ENCODE measurements at regions not wholly inside any gene's neighbourhood (a gene's known extent, or its start where the extent isn't known, plus 50 kb on each side); places are given as distances from the start of the nearest gene placed in this dataset.

DNA sequence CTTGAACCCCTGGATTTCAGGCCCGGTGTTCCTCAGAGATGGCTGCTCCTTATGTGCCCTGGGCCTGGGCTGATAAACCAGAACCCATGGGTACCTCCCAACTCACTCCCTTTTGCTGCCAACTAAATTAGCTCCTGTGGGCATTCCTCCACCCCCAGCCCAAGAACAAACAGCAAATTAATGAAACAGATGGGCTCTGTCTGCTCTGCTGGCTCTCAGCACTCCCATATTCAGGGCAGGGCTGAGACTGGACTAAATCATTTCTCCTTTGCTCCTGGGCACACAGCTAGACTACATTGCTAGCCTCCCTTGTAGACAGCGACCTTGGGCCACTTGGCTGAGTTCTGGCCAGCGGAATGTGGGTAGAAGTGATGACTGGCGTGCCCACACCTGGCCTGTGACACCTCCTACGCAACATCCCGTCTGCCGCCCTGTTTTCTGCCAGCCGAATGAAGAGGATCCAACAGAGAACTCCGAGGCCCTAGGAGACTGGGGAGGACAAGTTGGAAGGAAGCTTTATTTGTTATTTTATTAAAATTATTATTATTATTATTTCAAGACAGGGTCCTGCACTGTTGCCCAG is 101.9 kb upstream of the DISP3 start:
- Histone ChIP-seq H3K9ac (no peak overlapping the region), H3K27ac (ENCODE audit: low read depth in 2 of 2, low read length in 1 of 2) (no peak overlapping the region; a peak in 1 of 4 replicates), H3K4me3 (ENCODE audit: low read depth in 2 of 2, low read length in 1 of 2) (no peak overlapping the region), H3K4me1 (ENCODE audit: control insufficient read depth in 1 of 2, insufficient read depth in 2 of 2, low read depth in 1 of 2, low read length in 1 of 2) (peaks cover 0 to 7% of the 10 kb centered on the region in 2 experiments; a peak in 1 of 4 replicates), H3K9me2 (no peaks in the 10 kb centered on the region), H3K4me2 (no peak overlapping the region), H3K79me2 (ENCODE audit: insufficient read depth) (no peaks in the 10 kb centered on the region), H3K9me3 (no peaks in the 10 kb centered on the region), H3K27me3 (ENCODE audit: insufficient read depth) (no peaks in the 10 kb centered on the region), H3K36me3 (replicated peaks in 1 of 2; ENCODE audit: control insufficient read depth in 1 of 2, insufficient read depth in 2 of 2, low read length in 1 of 2) (no peaks in the 10 kb centered on the region), H2AFZ (ENCODE audit: low read depth) (no peak overlapping the region), H3F3A (replicated peaks; ENCODE audit: insufficient read depth) (no peaks in the 10 kb centered on the region), H4K20me1 (ENCODE audit: insufficient read depth) (no peaks in the 10 kb centered on the region)
- DNase-seq = no peak
- ChIA-PET CTCF (interaction anchor here (0.8 to 1.1 kb wide), 3 partner anchors 10 to 101 kb away, joined by 3 read pairs; no protein-coding TSS in a partner anchor), POLR2A (no interaction called here)
- WGBS (ENCODE audit: low lambda C conversion rate) = 61% methylated on average over 8 of the region's 9 CpGs
- TF ChIP-seq TAF1 (IDR thresholded peaks at IDR 0.05; ENCODE audit: borderline replicate concordance, low read depth, low read length) = no peak
- no peak for TF ChIP-seq SIN3A (IDR thresholded peaks at IDR 0.05; ENCODE audit: borderline replicate concordance, low read depth, low read length)
- no peak for TF ChIP-seq EP300 (IDR thresholded peaks at IDR 0.05; ENCODE audit: borderline replicate concordance in 1 of 2, low read depth in 1 of 2, low read length in 1 of 2)
- TF ChIP-seq, protein P1, sequence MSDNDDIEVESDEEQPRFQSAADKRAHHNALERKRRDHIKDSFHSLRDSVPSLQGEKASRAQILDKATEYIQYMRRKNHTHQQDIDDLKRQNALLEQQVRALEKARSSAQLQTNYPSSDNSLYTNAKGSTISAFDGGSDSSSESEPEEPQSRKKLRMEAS (IDR thresholded peaks at IDR 0.05; ENCODE audit: low read depth) = no peak
- TF ChIP-seq, protein P2, sequence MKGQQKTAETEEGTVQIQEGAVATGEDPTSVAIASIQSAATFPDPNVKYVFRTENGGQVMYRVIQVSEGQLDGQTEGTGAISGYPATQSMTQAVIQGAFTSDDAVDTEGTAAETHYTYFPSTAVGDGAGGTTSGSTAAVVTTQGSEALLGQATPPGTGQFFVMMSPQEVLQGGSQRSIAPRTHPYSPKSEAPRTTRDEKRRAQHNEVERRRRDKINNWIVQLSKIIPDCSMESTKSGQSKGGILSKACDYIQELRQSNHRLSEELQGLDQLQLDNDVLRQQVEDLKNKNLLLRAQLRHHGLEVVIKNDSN (IDR thresholded peaks at IDR 0.05; ENCODE audit: borderline replicate concordance, low read depth) = no peak
- no peak for TF ChIP-seq RFX5 (IDR thresholded peaks at IDR 0.05; ENCODE audit: low read length)
- no peak for TF ChIP-seq NFIC (IDR thresholded peaks at IDR 0.05; ENCODE audit: borderline replicate concordance)
- TF ChIP-seq RCOR1 (IDR thresholded peaks at IDR 0.05; ENCODE audit: low read length) = no peak
- TF ChIP-seq, protein P3, sequence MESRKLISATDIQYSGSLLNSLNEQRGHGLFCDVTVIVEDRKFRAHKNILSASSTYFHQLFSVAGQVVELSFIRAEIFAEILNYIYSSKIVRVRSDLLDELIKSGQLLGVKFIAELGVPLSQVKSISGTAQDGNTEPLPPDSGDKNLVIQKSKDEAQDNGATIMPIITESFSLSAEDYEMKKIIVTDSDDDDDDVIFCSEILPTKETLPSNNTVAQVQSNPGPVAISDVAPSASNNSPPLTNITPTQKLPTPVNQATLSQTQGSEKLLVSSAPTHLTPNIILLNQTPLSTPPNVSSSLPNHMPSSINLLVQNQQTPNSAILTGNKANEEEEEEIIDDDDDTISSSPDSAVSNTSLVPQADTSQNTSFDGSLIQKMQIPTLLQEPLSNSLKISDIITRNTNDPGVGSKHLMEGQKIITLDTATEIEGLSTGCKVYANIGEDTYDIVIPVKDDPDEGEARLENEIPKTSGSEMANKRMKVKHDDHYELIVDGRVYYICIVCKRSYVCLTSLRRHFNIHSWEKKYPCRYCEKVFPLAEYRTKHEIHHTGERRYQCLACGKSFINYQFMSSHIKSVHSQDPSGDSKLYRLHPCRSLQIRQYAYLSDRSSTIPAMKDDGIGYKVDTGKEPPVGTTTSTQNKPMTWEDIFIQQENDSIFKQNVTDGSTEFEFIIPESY (IDR thresholded peaks at IDR 0.05; ENCODE audit: borderline replicate concordance, low read depth) = no peak
- TF ChIP-seq, protein P4, sequence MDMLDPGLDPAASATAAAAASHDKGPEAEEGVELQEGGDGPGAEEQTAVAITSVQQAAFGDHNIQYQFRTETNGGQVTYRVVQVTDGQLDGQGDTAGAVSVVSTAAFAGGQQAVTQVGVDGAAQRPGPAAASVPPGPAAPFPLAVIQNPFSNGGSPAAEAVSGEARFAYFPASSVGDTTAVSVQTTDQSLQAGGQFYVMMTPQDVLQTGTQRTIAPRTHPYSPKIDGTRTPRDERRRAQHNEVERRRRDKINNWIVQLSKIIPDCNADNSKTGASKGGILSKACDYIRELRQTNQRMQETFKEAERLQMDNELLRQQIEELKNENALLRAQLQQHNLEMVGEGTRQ (IDR thresholded peaks at IDR 0.05; ENCODE audit: borderline replicate concordance, low read depth, low read length) = no peak
- TF ChIP-seq TCF12 (IDR thresholded peaks at IDR 0.05) = no peak
- no peak for TF ChIP-seq FOSL2 (IDR thresholded peaks at IDR 0.05; ENCODE audit: borderline replicate concordance, low read depth)
- TF ChIP-seq CHD2 (IDR thresholded peaks at IDR 0.05; ENCODE audit: low read length, partially characterized antibody) = no peak
- TF ChIP-seq, protein P5, sequence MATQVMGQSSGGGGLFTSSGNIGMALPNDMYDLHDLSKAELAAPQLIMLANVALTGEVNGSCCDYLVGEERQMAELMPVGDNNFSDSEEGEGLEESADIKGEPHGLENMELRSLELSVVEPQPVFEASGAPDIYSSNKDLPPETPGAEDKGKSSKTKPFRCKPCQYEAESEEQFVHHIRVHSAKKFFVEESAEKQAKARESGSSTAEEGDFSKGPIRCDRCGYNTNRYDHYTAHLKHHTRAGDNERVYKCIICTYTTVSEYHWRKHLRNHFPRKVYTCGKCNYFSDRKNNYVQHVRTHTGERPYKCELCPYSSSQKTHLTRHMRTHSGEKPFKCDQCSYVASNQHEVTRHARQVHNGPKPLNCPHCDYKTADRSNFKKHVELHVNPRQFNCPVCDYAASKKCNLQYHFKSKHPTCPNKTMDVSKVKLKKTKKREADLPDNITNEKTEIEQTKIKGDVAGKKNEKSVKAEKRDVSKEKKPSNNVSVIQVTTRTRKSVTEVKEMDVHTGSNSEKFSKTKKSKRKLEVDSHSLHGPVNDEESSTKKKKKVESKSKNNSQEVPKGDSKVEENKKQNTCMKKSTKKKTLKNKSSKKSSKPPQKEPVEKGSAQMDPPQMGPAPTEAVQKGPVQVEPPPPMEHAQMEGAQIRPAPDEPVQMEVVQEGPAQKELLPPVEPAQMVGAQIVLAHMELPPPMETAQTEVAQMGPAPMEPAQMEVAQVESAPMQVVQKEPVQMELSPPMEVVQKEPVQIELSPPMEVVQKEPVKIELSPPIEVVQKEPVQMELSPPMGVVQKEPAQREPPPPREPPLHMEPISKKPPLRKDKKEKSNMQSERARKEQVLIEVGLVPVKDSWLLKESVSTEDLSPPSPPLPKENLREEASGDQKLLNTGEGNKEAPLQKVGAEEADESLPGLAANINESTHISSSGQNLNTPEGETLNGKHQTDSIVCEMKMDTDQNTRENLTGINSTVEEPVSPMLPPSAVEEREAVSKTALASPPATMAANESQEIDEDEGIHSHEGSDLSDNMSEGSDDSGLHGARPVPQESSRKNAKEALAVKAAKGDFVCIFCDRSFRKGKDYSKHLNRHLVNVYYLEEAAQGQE (IDR thresholded peaks at IDR 0.05; ENCODE audit: low read depth, low read length) = no peak
- TF ChIP-seq, protein P6, sequence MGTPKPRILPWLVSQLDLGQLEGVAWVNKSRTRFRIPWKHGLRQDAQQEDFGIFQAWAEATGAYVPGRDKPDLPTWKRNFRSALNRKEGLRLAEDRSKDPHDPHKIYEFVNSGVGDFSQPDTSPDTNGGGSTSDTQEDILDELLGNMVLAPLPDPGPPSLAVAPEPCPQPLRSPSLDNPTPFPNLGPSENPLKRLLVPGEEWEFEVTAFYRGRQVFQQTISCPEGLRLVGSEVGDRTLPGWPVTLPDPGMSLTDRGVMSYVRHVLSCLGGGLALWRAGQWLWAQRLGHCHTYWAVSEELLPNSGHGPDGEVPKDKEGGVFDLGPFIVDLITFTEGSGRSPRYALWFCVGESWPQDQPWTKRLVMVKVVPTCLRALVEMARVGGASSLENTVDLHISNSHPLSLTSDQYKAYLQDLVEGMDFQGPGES (IDR thresholded peaks at IDR 0.05; ENCODE audit: low read depth, low read length) = no peak
